Loucy (cell line): ENCODE measurements at regions not wholly inside any gene's neighbourhood (a gene's known extent, or its start where the extent isn't known, plus 50 kb on each side); places are given as distances from the start of the nearest gene placed in this dataset.

Source experiments
- CTCF ChIP-seq: fragments of 200-600 bp; sonication (generic); conservative IDR thresholded peaks from 2 replicates; pipeline ENCODE4 v1.5.1; 2014; ENCODE audit warnings: mild to moderate bottlenecking, antibody characterized with exemption, low read length
- EZH2phosphoT487 ChIP-seq: fragments of 200-600 bp; IDR thresholded peaks from 2 replicates; pipeline ENCODE4 v1.6.1; 2018; ENCODE audit warnings: antibody characterized with exemption, mild to moderate bottlenecking, moderate library complexity, borderline replicate concordance

- TF ChIP-seq EZH2phosphoT487: no peak
- TF ChIP-seq CTCF: no peak
These were observed 167.3 kb downstream of the TMEM18 start for GRCh38 chr2:509888-510287.
